ENCODE measurements at regions not wholly inside any gene's neighbourhood (a gene's known extent, or its start where the extent isn't known, plus 50 kb on each side); places are given as distances from the start of the nearest gene placed in this dataset.

- H3K23ac ChIP-seq (ENCODE audit: insufficient read length, low read depth, low read length), result no peak overlapping the region
- no CpG with 5 or more reads among the region's 5 CpGs for WGBS (ENCODE audit: extremely low coverage, insufficient read length, low lambda C conversion rate)
- no peak for DNase-seq
Measured at GRCh38 chr9:82332018-82332773, 343.6 kb downstream of the SPATA31D1 start.

More at GRCh38 chr9:82332018-82332773, 343.6 kb downstream of the SPATA31D1 start:
- Histone ChIP-seq H2BK5ac (ENCODE audit: insufficient read length, low read length) (no peak overlapping the region), H3K14ac (ENCODE audit: insufficient read depth, low read length) (no peak overlapping the region), H3K23me2 (ENCODE audit: insufficient read length, low read depth, low read length, poor library complexity, severe bottlenecking) (no peaks in the 10 kb centered on the region), H3K4ac (ENCODE audit: low read depth, low read length) (no peak overlapping the region), H2AFZ (ENCODE audit: low read length) (no peak overlapping the region), H3K27me3 (ENCODE audit: insufficient read depth, low read length) (no peaks in the 10 kb centered on the region), H3K9me3 (ENCODE audit: control insufficient read depth, low read depth, low read length) (no peaks in the 10 kb centered on the region), H3K4me1 (ENCODE audit: insufficient read depth, low read length) (no peaks in the 10 kb centered on the region), H3K9ac (ENCODE audit: extremely low read depth, insufficient read length, low read length) (no peak overlapping the region), H3T11ph (ENCODE audit: low read length) (no peak overlapping the region), H3K79me1 (ENCODE audit: insufficient read depth, low read depth, low read length, poor library complexity, severe bottlenecking) (no peaks in the 10 kb centered on the region), H3K27ac (ENCODE audit: insufficient read length, low read depth, low read length) (no peak overlapping the region), H2AK5ac (ENCODE audit: insufficient read length, low read length) (no peak overlapping the region), H4K5ac (ENCODE audit: insufficient read length, low read depth, low read length) (no peak overlapping the region), H3K79me2 (ENCODE audit: insufficient read depth, low read length) (no peaks in the 10 kb centered on the region), H2BK15ac (ENCODE audit: low read depth, low read length) (no peak overlapping the region), H3K4me2 (ENCODE audit: insufficient read depth, insufficient read length, low read length) (no peak overlapping the region), H2BK20ac (ENCODE audit: low read depth, low read length, poor library complexity, severe bottlenecking) (no peak overlapping the region), H2BK12ac (ENCODE audit: insufficient read length, low read depth, low read length) (no peak overlapping the region), H4K8ac (replicated peaks; ENCODE audit: insufficient read length, low read depth, low read length) (no peak overlapping the region), H3K56ac (ENCODE audit: insufficient read length, low read depth, low read length) (no peak overlapping the region), H2BK120ac (ENCODE audit: low read depth, low read length, poor library complexity, severe bottlenecking) (no peak overlapping the region), H4K20me1 (ENCODE audit: control insufficient read depth, insufficient read depth, insufficient read length) (no peaks in the 10 kb centered on the region), H3K18ac (ENCODE audit: insufficient read length, low read depth, low read length) (no peak overlapping the region), H4K91ac (ENCODE audit: insufficient read length, low read depth, low read length) (no peak overlapping the region)
- Mint-ChIP-seq H3K36me3 (ENCODE audit: insufficient read depth in 1 of 3, low read depth in 3 of 3) (no peaks in the 10 kb centered on the region; a peak in 1 of 7 replicates), H3K27ac (peak overlapping the region in 1 of 3 experiments; percentile 8; a peak in 1 of 7 replicates), H3K27me3 (ENCODE audit: low read depth) (no peaks in the 10 kb centered on the region), H3K9me3 (no peaks in the 10 kb centered on the region), H3K4me3 (no peak overlapping the region), H3K4me1 (peaks cover 0 to 2% of the 10 kb centered on the region in 2 experiments; a peak in 1 of 4 replicates)
- TF ChIP-seq CTCF (conservative IDR thresholded peaks at IDR 0.05), result no peak
